ENCODE measurements at regions not wholly inside any gene's neighbourhood (a gene's known extent, or its start where the extent isn't known, plus 50 kb on each side); places are given as distances from the start of the nearest gene placed in this dataset.

- DNase-seq, result no peak
- H3K27ac ChIP-seq, result no peak overlapping the region
- TF ChIP-seq POLR2AphosphoS5 (IDR thresholded peaks at IDR 0.05), result no peak
- TF ChIP-seq EP300 (IDR thresholded peaks at IDR 0.05), result no peak
- no peak for TF ChIP-seq POLR2A (IDR thresholded peaks at IDR 0.05)
- no peak for TF ChIP-seq CTCF (IDR thresholded peaks at IDR 0.05)
- no peaks in the 10 kb centered on the region for H3K9me3 ChIP-seq
- WGBS, 2 donors, result 89 to 91% methylated on average over 2 of the region's 2 CpGs
- H3K4me1 ChIP-seq, result peaks cover 0 to 17% (median 10%) of the 10 kb centered on the region in 4 donors
- H3K36me3 ChIP-seq, result no peaks in the 10 kb centered on the region
- no peaks in the 10 kb centered on the region for H3K27me3 ChIP-seq
- intact Hi-C loops (cut with DNase I), result no loop called here
- H3K4me3 ChIP-seq, result no peak overlapping the region
Observed at GRCh38 chr9:108181441-108181840, 674.3 kb downstream of the ACTL7B start.

- H3K4me3 ChIP-seq, result no peak overlapping the region
- no peak overlapping the region for H3K27ac ChIP-seq
- no peaks in the 10 kb centered on the region for H3K27me3 ChIP-seq
- TF ChIP-seq POLR2A (IDR thresholded peaks at IDR 0.05) (no peak), CTCF (IDR thresholded peaks at IDR 0.05) (no peak), POLR2AphosphoS5 (IDR thresholded peaks at IDR 0.05) (no peak), EP300 (IDR thresholded peaks at IDR 0.05) (no peak)
- WGBS, 2 donors, result 40 to 87% methylated on average over 1 of the region's 1 CpG
- DNase-seq, result no peak
- intact Hi-C loops (cut with DNase I), result no loop called here
- H3K9me3 ChIP-seq, result no peaks in the 10 kb centered on the region
- no peaks in the 10 kb centered on the region for H3K36me3 ChIP-seq
- peaks cover 0 to 13% (median 9%) of the 10 kb centered on the region in 4 donors for H3K4me1 ChIP-seq
Observed at GRCh38 chr9:108180541-108180940, 675.2 kb downstream of the ACTL7B start.

- Histone ChIP-seq H3K4me1 (no peaks in the 10 kb centered on the region), H3K4me3 (no peak overlapping the region), H3K27ac (no peak overlapping the region), H3K27me3 (no peaks in the 10 kb centered on the region), H3K36me3 (no peaks in the 10 kb centered on the region), H3K9me3 (no peaks in the 10 kb centered on the region)
- DNase-seq, result no peak
- intact Hi-C loops (cut with DNase I), result no loop called here
- 84 to 93% methylated on average over 4 of the region's 4 CpGs for WGBS, 2 donors
- no peak for TF ChIP-seq POLR2A (IDR thresholded peaks at IDR 0.05)
- TF ChIP-seq CTCF (IDR thresholded peaks at IDR 0.05), result no peak
- no peak for TF ChIP-seq EP300 (IDR thresholded peaks at IDR 0.05)
- no peak for TF ChIP-seq POLR2AphosphoS5 (IDR thresholded peaks at IDR 0.05)
Observed at GRCh38 chr9:108178318-108178717, 677.5 kb downstream of the ACTL7B start.

- H3K4me1 ChIP-seq, result peaks cover 0 to 9% (median 6%) of the 10 kb centered on the region in 4 donors
- no peak overlapping the region for H3K27ac ChIP-seq
- H3K36me3 ChIP-seq, result no peaks in the 10 kb centered on the region
- TF ChIP-seq EP300 (IDR thresholded peaks at IDR 0.05), result no peak
- TF ChIP-seq POLR2AphosphoS5 (IDR thresholded peaks at IDR 0.05), result peak in 1 of 4 donors; percentile 8
- 87 to 91% methylated on average over 3 of the region's 3 CpGs for WGBS, 2 donors
- H3K4me3 ChIP-seq, result no peak overlapping the region
- intact Hi-C loops (cut with DNase I), result no loop called here
- DNase-seq, result no peak
- no peaks in the 10 kb centered on the region for H3K27me3 ChIP-seq
- no peaks in the 10 kb centered on the region for H3K9me3 ChIP-seq
Observed at GRCh38 chr9:108168236-108168850, 678.8 kb upstream of the KLF4 start.

GRCh38 chr9:108167136-108167900, 677.7 kb upstream of the KLF4 start:
- Histone ChIP-seq H3K27ac (no peak overlapping the region), H3K9me3 (no peaks in the 10 kb centered on the region), H3K4me3 (no peak overlapping the region), H3K36me3 (no peaks in the 10 kb centered on the region), H3K4me1 (peaks cover 0 to 9% (median 6%) of the 10 kb centered on the region in 4 donors), H3K27me3 (no peaks in the 10 kb centered on the region)
- TF ChIP-seq CTCF (IDR thresholded peaks at IDR 0.05) (no peak), POLR2AphosphoS5 (IDR thresholded peaks at IDR 0.05) (no peak), POLR2A (IDR thresholded peaks at IDR 0.05) (no peak), EP300 (IDR thresholded peaks at IDR 0.05) (no peak)
- 81 to 94% methylated on average over 5 of the region's 5 CpGs for WGBS, 2 donors
- intact Hi-C loops (cut with DNase I), result no loop called here
- no peak for DNase-seq
